HUES6 (cell line): ENCODE measurements at regions not wholly inside any gene's neighbourhood (a gene's known extent, or its start where the extent isn't known, plus 50 kb on each side); places are given as distances from the start of the nearest gene placed in this dataset.

Experiments used
- H3K27ac ChIP-seq: 2 replicates; pipeline ENCODE4 v1.7.0; 2013; ENCODE audit warnings: low read depth, mild to moderate bottlenecking, low read length, inconsistent platforms
- H3K27me3 ChIP-seq: 2 replicates; pipeline ENCODE4 v1.6.1; 2013; ENCODE audit warnings: low read length; ENCODE audit not compliant: control insufficient read depth, insufficient read depth
- H3K36me3 ChIP-seq: 2 replicates; pipeline ENCODE4 v1.6.1; 2013; ENCODE audit warnings: low read length; ENCODE audit not compliant: control insufficient read depth, insufficient read depth
- H3K4me1 ChIP-seq: 2 replicates; pipeline ENCODE4 v1.6.1; 2013; ENCODE audit warnings: low read length; ENCODE audit not compliant: control insufficient read depth, insufficient read depth
- H3K4me3 ChIP-seq: 2 replicates; pipeline ENCODE4 v1.5.1; 2013; ENCODE audit warnings: low read depth, low read length
- H3K9ac ChIP-seq: one replicate; pipeline ENCODE4 v1.6.1; 2013; ENCODE audit warnings: mild to moderate bottlenecking, low read length
- H3K9me3 ChIP-seq: 2 replicates; pipeline ENCODE4 v1.6.1; 2013; ENCODE audit warnings: low read depth, low read length; ENCODE audit not compliant: control insufficient read depth, insufficient read depth

GRCh38 chr1:64358692-64359091 is 111.2 kb upstream of the CACHD1 start:
- no peak overlapping the region for H3K9ac ChIP-seq
- H3K36me3 ChIP-seq = no peaks in the 10 kb centered on the region
- H3K9me3 ChIP-seq = no peaks in the 10 kb centered on the region
- no peak overlapping the region for H3K27ac ChIP-seq
- H3K4me1 ChIP-seq = peaks cover 33% of the 10 kb centered on the region
- H3K4me3 ChIP-seq = no peak overlapping the region
- peaks cover 23% of the 10 kb centered on the region for H3K27me3 ChIP-seq

- Histone ChIP-seq H3K9ac (no peak overlapping the region), H3K27ac (no peak overlapping the region), H3K4me1 (peaks cover 22% of the 10 kb centered on the region), H3K9me3 (no peaks in the 10 kb centered on the region), H3K4me3 (no peak overlapping the region), H3K36me3 (no peaks in the 10 kb centered on the region), H3K27me3 (peaks cover 10% of the 10 kb centered on the region; the same call in 1 of the 2 replicates)
Observed at GRCh38 chr1:64361974-64362373, 108.0 kb upstream of the CACHD1 start.

- Histone ChIP-seq H3K27me3 (peaks cover 10% of the 10 kb centered on the region; the same call in 1 of the 2 replicates), H3K27ac (no peak overlapping the region), H3K9me3 (no peaks in the 10 kb centered on the region), H3K9ac (no peak overlapping the region), H3K4me3 (no peak overlapping the region), H3K36me3 (no peaks in the 10 kb centered on the region), H3K4me1 (peaks cover 12% of the 10 kb centered on the region)
Observed at GRCh38 chr1:64363111-64363510, 106.8 kb upstream of the CACHD1 start.

GRCh38 chr1:64363616-64364015 is 106.3 kb upstream of the CACHD1 start:
- H3K4me3 ChIP-seq = no peak overlapping the region
- H3K9me3 ChIP-seq = no peaks in the 10 kb centered on the region
- H3K27me3 ChIP-seq = peaks cover 7% of the 10 kb centered on the region; the same call in 1 of the 2 replicates
- no peak overlapping the region for H3K9ac ChIP-seq
- peaks cover 7% of the 10 kb centered on the region for H3K4me1 ChIP-seq
- no peak overlapping the region for H3K27ac ChIP-seq
- no peaks in the 10 kb centered on the region for H3K36me3 ChIP-seq

- H3K4me1 ChIP-seq = peaks cover 6% of the 10 kb centered on the region
Observed at GRCh38 chr1:64366821-64367220, 103.1 kb upstream of the CACHD1 start.

GRCh38 chr1:64368344-64368743 is 101.6 kb upstream of the CACHD1 start:
- Histone ChIP-seq H3K9me3 (peaks cover 4% of the 10 kb centered on the region; the same call in 1 of the 2 replicates), H3K27ac (no peak overlapping the region), H3K27me3 (no peaks in the 10 kb centered on the region), H3K4me3 (no peak overlapping the region), H3K9ac (no peak overlapping the region), H3K4me1 (peaks cover 10% of the 10 kb centered on the region), H3K36me3 (no peaks in the 10 kb centered on the region)

More at GRCh38 chr1:64366821-64367220, 103.1 kb upstream of the CACHD1 start:
- Histone ChIP-seq H3K27ac (no peak overlapping the region), H3K36me3 (no peaks in the 10 kb centered on the region), H3K9ac (no peak overlapping the region), H3K4me3 (no peak overlapping the region), H3K27me3 (no peaks in the 10 kb centered on the region), H3K9me3 (peaks cover 4% of the 10 kb centered on the region; the same call in 1 of the 2 replicates)

GRCh38 chr1:64378826-64379225 is 91.1 kb upstream of the CACHD1 start:
- no peaks in the 10 kb centered on the region for H3K36me3 ChIP-seq
- no peak overlapping the region for H3K9ac ChIP-seq
- H3K9me3 ChIP-seq = no peaks in the 10 kb centered on the region; the same call in 1 of the 2 replicates
- no peak overlapping the region for H3K27ac ChIP-seq
- H3K4me1 ChIP-seq = no peaks in the 10 kb centered on the region
- no peaks in the 10 kb centered on the region for H3K27me3 ChIP-seq
- H3K4me3 ChIP-seq = no peak overlapping the region

GRCh38 chr1:64387389-64388285 is 82.3 kb upstream of the CACHD1 start:
- H3K9ac ChIP-seq = no peak overlapping the region
- H3K9me3 ChIP-seq = no peaks in the 10 kb centered on the region
- H3K36me3 ChIP-seq = no peaks in the 10 kb centered on the region
- H3K4me3 ChIP-seq = no peak overlapping the region
- no peaks in the 10 kb centered on the region for H3K27me3 ChIP-seq
- H3K4me1 ChIP-seq = peaks cover 12% of the 10 kb centered on the region
- H3K27ac ChIP-seq = no peak overlapping the region

- Histone ChIP-seq H3K4me1 (peaks cover 13% of the 10 kb centered on the region), H3K36me3 (no peaks in the 10 kb centered on the region), H3K4me3 (no peak overlapping the region), H3K9ac (no peak overlapping the region), H3K9me3 (no peaks in the 10 kb centered on the region), H3K27ac (no peak overlapping the region), H3K27me3 (no peaks in the 10 kb centered on the region)
Observed at GRCh38 chr1:64388336-64388735, 81.6 kb upstream of the CACHD1 start.

- Histone ChIP-seq H3K4me3 (no peak overlapping the region), H3K36me3 (no peaks in the 10 kb centered on the region), H3K9ac (no peak overlapping the region), H3K9me3 (no peaks in the 10 kb centered on the region), H3K27me3 (no peaks in the 10 kb centered on the region), H3K4me1 (peaks cover 13% of the 10 kb centered on the region), H3K27ac (no peak overlapping the region)
Observed at GRCh38 chr1:64392109-64392508, 77.8 kb upstream of the CACHD1 start.

- Histone ChIP-seq H3K36me3 (no peaks in the 10 kb centered on the region), H3K4me1 (peaks cover 11% of the 10 kb centered on the region), H3K9ac (no peak overlapping the region), H3K4me3 (no peak overlapping the region), H3K9me3 (no peaks in the 10 kb centered on the region), H3K27ac (no peak overlapping the region), H3K27me3 (no peaks in the 10 kb centered on the region)
Observed at GRCh38 chr1:64393790-64394189, 76.1 kb upstream of the CACHD1 start.
